Pancreas (tissue), 10 donors: ENCODE measurements at regions not wholly inside any gene's neighbourhood (a gene's known extent, or its start where the extent isn't known, plus 50 kb on each side); places are given as distances from the start of the nearest gene placed in this dataset.

ENCODE experiments used
- ATAC-seq, 4 donors: fragments of 200-7000 bp; cut with Tn5 transposase; one replicate each; pipeline versions ENCODE4 v1.8.0 to v1.9.1; 2020; ENCODE audit warnings: mild to moderate bottlenecking in 4 of 4, moderate library complexity in 4 of 4
- DNase-seq, 6 donors: peaks; one replicate each; pipeline ENCODE4 v3.0.0-alpha.2; 2020
- FAIRE-seq: peaks from 2 replicates; lab custom pipeline; 2012; peaks lifted over from hg19 to GRCh38; lab: Jason Lieb, UNC
- H3K27ac ChIP-seq, 4 donors: fragments of 200-600 bp; sonication (generic); 1 replicate in 3 of 4; 2 replicates in 1 of 4; pipeline versions ENCODE4 v1.5.0 to v1.8.0; 2020
- H3K27me3 ChIP-seq, 4 donors: fragments of 200-600 bp; one replicate each; pipeline ENCODE4 v1.8.0; 2021
- H3K36me3 ChIP-seq, 3 donors: fragments of 200-600 bp; sonication (generic) in 1 of 3; one replicate each; pipeline versions ENCODE4 v1.5.0 to v1.8.0; 2020 to 2021
- H3K4me1 ChIP-seq, 3 donors: fragments of 200-600 bp; one replicate each; pipeline ENCODE4 v1.8.0; 2021
- H3K4me3 ChIP-seq, 4 donors: fragments of 200-600 bp; sonication (generic) in 2 of 4; one replicate each; pipeline versions ENCODE4 v1.5.0 to v1.8.0; 2020 to 2021
- H3K9me3 ChIP-seq, 4 donors: fragments of 200-600 bp; one replicate each; pipeline ENCODE4 v1.8.0; 2021
- CTCF ChIP-seq, 4 donors: fragments of 200-600 bp; sonication (generic) in 3 of 4; IDR thresholded peaks; one replicate each; pipeline versions ENCODE4 v1.5.0 to v1.8.0; 2021; ENCODE audit warnings: antibody characterized with exemption in 4 of 4
- WGBS, 2 donors: extraction: QIAGEN DNeasy Blood & Tissue Kit; methylation state at CpG; one replicate each; pipeline ENCODE4 v1.1.7; 2013; 5-methylcytosine and 5-hydroxymethylcytosine counted together
- intact Hi-C, 3 donors: fragments of 100-400 bp; cut with DNase I; formaldehyde crosslinking; loops; one replicate each; pipeline versions ENCODE4 v1.11.1 to v1.14.2; 2022
- donor health status: healthy with polysubstance abuse.
- donor health status: DM: no; HTN: no; CAD: no; lungs with moderate emphysema.
- donor health status: DM: no; HTN: no; CAD: no.
- donor health status: control.
- donor health status: control.
- donor health status: Bipolar disorder and iron deficiency.
- donor health status: DM: yes; HTN: yes; CAD: no.
- donor health status: DM: no; HTN: no; CAD: no.
- donor health status: DM: no; HTN: no; CAD: no.
- donor health status: DM: yes; HTN: yes; CAD: no.

- Histone ChIP-seq H3K4me3 (no peak overlapping the region), H3K4me1 (no peaks in the 10 kb centered on the region), H3K27ac (no peak overlapping the region), H3K36me3 (no peaks in the 10 kb centered on the region), H3K9me3 (no peaks in the 10 kb centered on the region), H3K27me3 (no peaks in the 10 kb centered on the region)
- ATAC-seq (no peak), DNase-seq (no peak), FAIRE-seq (no peak)
- TF ChIP-seq CTCF (IDR thresholded peaks at IDR 0.05), result no peak
- intact Hi-C loops, result no loop called here
These were observed 582.4 kb upstream of the B3GAT1 start for GRCh38 chr11:134994431-134994830.

- no peak for TF ChIP-seq CTCF (IDR thresholded peaks at IDR 0.05)
- H3K27me3 ChIP-seq, result no peaks in the 10 kb centered on the region
- no peaks in the 10 kb centered on the region for H3K9me3 ChIP-seq
- H3K4me1 ChIP-seq, result no peaks in the 10 kb centered on the region
- H3K27ac ChIP-seq, result no peak overlapping the region
- H3K36me3 ChIP-seq, result no peaks in the 10 kb centered on the region
- DNase-seq (no peak), ATAC-seq (no peak), FAIRE-seq (no peak)
- intact Hi-C loops, result no loop called here
- WGBS, 2 donors, result 44 to 51% methylated on average over 7 of the region's 7 CpGs
- H3K4me3 ChIP-seq, result no peak overlapping the region
These were observed 581.7 kb upstream of the B3GAT1 start for GRCh38 chr11:134993691-134994243.

GRCh38 chr11:134992981-134993380, 580.9 kb upstream of the B3GAT1 start:
- FAIRE-seq, result no peak

GRCh38 chr11:134988495-134988894, 576.5 kb upstream of the B3GAT1 start:
- H3K4me3 ChIP-seq, result no peak overlapping the region
- no peaks in the 10 kb centered on the region for H3K27me3 ChIP-seq
- H3K4me1 ChIP-seq, result no peaks in the 10 kb centered on the region
- no peak for TF ChIP-seq CTCF (IDR thresholded peaks at IDR 0.05)
- no peak overlapping the region for H3K27ac ChIP-seq
- no peak for FAIRE-seq
- intact Hi-C loops, result no loop called here
- H3K9me3 ChIP-seq, result no peaks in the 10 kb centered on the region
- ATAC-seq, result no peak
- WGBS, 2 donors, result 65 to 69% methylated on average over 4 of the region's 4 CpGs
- DNase-seq, result no peak
- H3K36me3 ChIP-seq, result no peaks in the 10 kb centered on the region

More at GRCh38 chr11:134992981-134993380, 580.9 kb upstream of the B3GAT1 start:
- no peak overlapping the region for H3K4me3 ChIP-seq
- ATAC-seq, result no peak
- WGBS, 2 donors, result 31 to 34% methylated on average over 6 of the region's 6 CpGs
- TF ChIP-seq CTCF (IDR thresholded peaks at IDR 0.05), result no peak
- H3K9me3 ChIP-seq, result no peaks in the 10 kb centered on the region
- no peak for DNase-seq
- H3K27me3 ChIP-seq, result no peaks in the 10 kb centered on the region
- no peak overlapping the region for H3K27ac ChIP-seq
- H3K4me1 ChIP-seq, result no peaks in the 10 kb centered on the region
- intact Hi-C loops, result no loop called here
- H3K36me3 ChIP-seq, result no peaks in the 10 kb centered on the region

- 65 to 74% methylated on average over 8 of the region's 8 CpGs for WGBS, 2 donors
- no peak for TF ChIP-seq CTCF (IDR thresholded peaks at IDR 0.05)
- FAIRE-seq, result no peak
These were observed 575.8 kb upstream of the B3GAT1 start for GRCh38 chr11:134987822-134988221.

More at GRCh38 chr11:134987822-134988221, 575.8 kb upstream of the B3GAT1 start:
- intact Hi-C loops, result no loop called here
- H3K36me3 ChIP-seq, result no peaks in the 10 kb centered on the region
- H3K4me3 ChIP-seq, result no peak overlapping the region
- H3K4me1 ChIP-seq, result no peaks in the 10 kb centered on the region
- H3K27me3 ChIP-seq, result no peaks in the 10 kb centered on the region
- no peak overlapping the region for H3K27ac ChIP-seq
- no peak for ATAC-seq
- no peak for DNase-seq
- no peaks in the 10 kb centered on the region for H3K9me3 ChIP-seq
